H1 (cell line): ENCODE measurements at regions not wholly inside any gene's neighbourhood (a gene's known extent, or its start where the extent isn't known, plus 50 kb on each side); places are given as distances from the start of the nearest gene placed in this dataset.

ENCODE experiments used
- CTCF ChIP-seq, 3 experiments: IDR thresholded peaks; 1 replicate in 2 of 3; 2 replicates in 1 of 3; pipeline versions ENCODE4 v1.5.1 to v1.6.1; 2011; ENCODE audit warnings: low read length in 3 of 3, mild to moderate bottlenecking in 3 of 3, inconsistent platforms in 2 of 3, low read depth in 1 of 3, moderate library complexity in 1 of 3; ENCODE audit not compliant: insufficient read depth in 1 of 3; ENCODE audit errors: control extremely low read depth in 1 of 3
- E2F6 ChIP-seq: IDR thresholded peaks from 2 replicates; pipeline ENCODE4 v1.6.1; 2012; ENCODE audit warnings: inconsistent platforms
- JUND ChIP-seq: IDR thresholded peaks from 2 replicates; pipeline ENCODE4 v1.6.1; 2011; ENCODE audit warnings: mild to moderate bottlenecking, improper control_type of control experiment, low read length
- NRF1 ChIP-seq: IDR thresholded peaks from 2 replicates; pipeline ENCODE4 v1.6.1; 2011; ENCODE audit warnings: mild to moderate bottlenecking, low read depth, low read length, improper control_type of control experiment
- PHF8 ChIP-seq: fragments of 200-600 bp; sonication (generic); conservative IDR thresholded peaks from 2 replicates; pipeline ENCODE4 v1.7.1; 2012; ENCODE audit warnings: low read depth, mild to moderate bottlenecking, inconsistent platforms, low read length, moderate library complexity
- RXRA ChIP-seq: IDR thresholded peaks from 2 replicates; pipeline ENCODE4 v1.6.1; 2011; ENCODE audit warnings: low read depth, mild to moderate bottlenecking, low read length, moderate library complexity; ENCODE audit not compliant: insufficient read depth
- SRF ChIP-seq: IDR thresholded peaks from 2 replicates; pipeline ENCODE4 v1.6.1; 2011; ENCODE audit warnings: mild to moderate bottlenecking, low read depth, low read length, moderate library complexity
- SUZ12 ChIP-seq: fragments of 200-600 bp; sonication (generic); IDR thresholded peaks from 2 replicates; pipeline ENCODE4 v1.6.1; 2012; ENCODE audit warnings: mild to moderate bottlenecking, inconsistent platforms, low read length, moderate library complexity, mixed read lengths
- YY1 ChIP-seq: IDR thresholded peaks from 2 replicates; pipeline ENCODE4 v1.6.1; 2011; ENCODE audit warnings: low read depth, mild to moderate bottlenecking, low read length

GRCh38 chr12:74914378-74914777 is 295.3 kb downstream of the KCNC2 start (continued):
- TF ChIP-seq CTCF (IDR thresholded peaks at IDR 0.05; ENCODE audit: control extremely low read depth in 1 of 3, insufficient read depth in 1 of 3, low read depth in 1 of 3, low read length in 3 of 3) (no peak), NRF1 (no peak), PHF8 (no peak), JUND (no peak), YY1 (no peak), E2F6 (no peak), RXRA (no peak), SUZ12 (no peak), SRF (no peak)
